Liver (tissue), 8 donors: ENCODE measurements at regions not wholly inside any gene's neighbourhood (a gene's known extent, or its start where the extent isn't known, plus 50 kb on each side); places are given as distances from the start of the nearest gene placed in this dataset.

ENCODE experiments used
- DNase-seq: peaks from one replicate; pipeline ENCODE4 v3.0.0-alpha.2; 2017; ENCODE audit warnings: low spot score
- H3K27ac ChIP-seq, 2 donors: one replicate each; pipeline ENCODE4 v1.7.0; 2013; ENCODE audit warnings: inconsistent platforms in 2 of 2, low read length in 2 of 2, control low read depth in 1 of 2, low read depth in 1 of 2, mild to moderate bottlenecking in 1 of 2
- H3K27me3 ChIP-seq, 4 donors: one replicate each; pipeline versions ENCODE4 v1.6.1 to v1.7.0; 2013; ENCODE audit warnings: low read length in 3 of 4, inconsistent platforms in 1 of 4, mild to moderate bottlenecking in 1 of 4, moderate library complexity in 1 of 4; ENCODE audit not compliant: control insufficient read depth in 4 of 4, insufficient read depth in 4 of 4
- H3K36me3 ChIP-seq, 4 donors: one replicate each; pipeline versions ENCODE4 v1.6.1 to v1.7.0; 2013; ENCODE audit warnings: low read length in 3 of 4, mild to moderate bottlenecking in 3 of 4, low read depth in 1 of 4, moderate library complexity in 1 of 4; ENCODE audit not compliant: control insufficient read depth in 4 of 4, insufficient read depth in 3 of 4
- H3K4me1 ChIP-seq, 4 donors: one replicate each; pipeline versions ENCODE4 v1.6.1 to v1.7.0; 2013; ENCODE audit warnings: low read length in 3 of 4, mild to moderate bottlenecking in 3 of 4, moderate library complexity in 1 of 4; ENCODE audit not compliant: control insufficient read depth in 4 of 4, insufficient read depth in 4 of 4
- H3K4me3 ChIP-seq, 3 donors: one replicate each; pipeline versions ENCODE4 v1.6.1 to v1.7.0; 2013; ENCODE audit warnings: low read length in 3 of 3, control low read depth in 1 of 3, low read depth in 1 of 3, mild to moderate bottlenecking in 1 of 3
- H3K9ac ChIP-seq, 2 donors: one replicate each; pipeline ENCODE4 v1.7.0; 2013; ENCODE audit warnings: low read length in 2 of 2, mild to moderate bottlenecking in 2 of 2, moderate library complexity in 2 of 2, control low read depth in 1 of 2, low read depth in 1 of 2
- H3K9me3 ChIP-seq, 4 donors: one replicate each; pipeline versions ENCODE4 v1.6.1 to v1.7.0; 2013; ENCODE audit warnings: low read length in 3 of 4; ENCODE audit not compliant: control insufficient read depth in 4 of 4
- EGR1 ChIP-seq, 2 donors: IDR thresholded peaks; 2 replicates each; pipeline ENCODE4 v1.6.1; 2016 to 2018; ENCODE audit warnings: antibody characterized with exemption in 2 of 2, low read depth in 2 of 2
- FOXA1 ChIP-seq: IDR thresholded peaks from 2 replicates; pipeline ENCODE4 v1.6.1; 2016; ENCODE audit warnings: antibody characterized with exemption
- FOXA2 ChIP-seq: IDR thresholded peaks from 2 replicates; pipeline ENCODE4 v1.6.1; 2016; ENCODE audit warnings: antibody characterized with exemption
- GABPA ChIP-seq, 2 donors: IDR thresholded peaks in 1 of 2; conservative IDR thresholded peaks in 1 of 2; 2 replicates each; pipeline ENCODE4 v1.6.1; 2016; ENCODE audit warnings: antibody characterized with exemption in 2 of 2, mild to moderate bottlenecking in 1 of 2, moderate library complexity in 1 of 2
- HNF4A ChIP-seq, 2 donors: conservative IDR thresholded peaks; 2 replicates each; pipeline ENCODE4 v1.6.1; 2016; ENCODE audit warnings: antibody characterized with exemption in 2 of 2, mild to moderate bottlenecking in 2 of 2
- HNF4G ChIP-seq: IDR thresholded peaks from 2 replicates; pipeline ENCODE4 v1.6.1; 2016; ENCODE audit warnings: antibody characterized with exemption
- NR2F2 ChIP-seq: IDR thresholded peaks from 2 replicates; pipeline ENCODE4 v1.6.1; 2016; ENCODE audit warnings: antibody characterized with exemption
- RAD21 ChIP-seq, 2 donors: IDR thresholded peaks; 2 replicates each; pipeline ENCODE4 v1.6.1; 2016; ENCODE audit warnings: antibody characterized with exemption in 2 of 2, mild to moderate bottlenecking in 2 of 2
- SP1 ChIP-seq: IDR thresholded peaks from 2 replicates; pipeline ENCODE4 v1.6.1; 2018; ENCODE audit warnings: antibody characterized with exemption, mild to moderate bottlenecking
- YY1 ChIP-seq: IDR thresholded peaks from 2 replicates; pipeline ENCODE4 v1.6.1; 2016; ENCODE audit warnings: antibody characterized with exemption, mild to moderate bottlenecking
- WGBS: extraction: QIAGEN DNeasy Blood & Tissue Kit; methylation state at CpG from one replicate; pipeline ENCODE4 v1.1.7; 2013; 5-methylcytosine and 5-hydroxymethylcytosine counted together
- TF ChIP-seq, protein P1 (sequence below): fragments of 150-350 bp; IDR thresholded peaks from 2 replicates; pipeline ENCODE4 v1.5.1; 2017; ENCODE audit warnings: improper control_type of control experiment, low read depth, low read length; ENCODE audit not compliant: missing input control
- TF ChIP-seq, protein P2 (sequence below): IDR thresholded peaks from 2 replicates; pipeline ENCODE4 v1.6.1; 2016; ENCODE audit warnings: antibody characterized with exemption
- TF ChIP-seq, protein P3 (sequence below): IDR thresholded peaks from 2 replicates; pipeline ENCODE4 v1.6.1; 2016; ENCODE audit warnings: antibody characterized with exemption
- TF ChIP-seq, protein P4 (sequence below): IDR thresholded peaks from 2 replicates; pipeline ENCODE4 v1.6.1; 2016; ENCODE audit warnings: antibody characterized with exemption
- donor health status: healthy.
- donor health status: healthy.
- donor health status: healthy.
- donor health status: healthy.
- donor health status: healthy.

DNA sequence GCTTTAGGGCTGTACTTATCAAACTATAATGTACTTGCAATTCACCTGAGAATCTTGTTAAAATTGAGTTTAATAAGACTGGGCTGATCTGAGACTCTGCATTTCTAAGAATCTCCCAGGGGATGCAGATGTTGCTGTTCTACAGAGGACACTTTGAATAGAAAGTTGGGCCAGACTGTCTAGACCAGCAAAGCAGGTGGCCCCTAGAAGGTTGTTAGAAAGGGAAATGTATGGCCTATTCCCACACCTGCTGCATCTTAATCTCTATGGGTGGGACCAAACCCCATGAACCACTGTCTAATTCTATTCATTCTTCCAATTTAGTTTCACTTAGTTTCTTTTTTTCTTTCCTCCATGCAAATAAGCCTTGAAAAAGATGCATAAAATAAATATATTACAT, 413.2 kb upstream of the TECRL start:
- no peaks in the 10 kb centered on the region for H3K4me1 ChIP-seq
- TF ChIP-seq NR2F2 (no peak), RAD21 (IDR thresholded peaks at IDR 0.05) (no peak), FOXA2 (no peak), HNF4G (no peak), SP1 (no peak), YY1 (no peak), GABPA (IDR thresholded peaks at IDR 0.05 in 1 of 2, conservative IDR thresholded peaks at IDR 0.05 in 1 of 2) (no peak), HNF4A (conservative IDR thresholded peaks at IDR 0.05) (no peak)
- TF ChIP-seq, protein P1, sequence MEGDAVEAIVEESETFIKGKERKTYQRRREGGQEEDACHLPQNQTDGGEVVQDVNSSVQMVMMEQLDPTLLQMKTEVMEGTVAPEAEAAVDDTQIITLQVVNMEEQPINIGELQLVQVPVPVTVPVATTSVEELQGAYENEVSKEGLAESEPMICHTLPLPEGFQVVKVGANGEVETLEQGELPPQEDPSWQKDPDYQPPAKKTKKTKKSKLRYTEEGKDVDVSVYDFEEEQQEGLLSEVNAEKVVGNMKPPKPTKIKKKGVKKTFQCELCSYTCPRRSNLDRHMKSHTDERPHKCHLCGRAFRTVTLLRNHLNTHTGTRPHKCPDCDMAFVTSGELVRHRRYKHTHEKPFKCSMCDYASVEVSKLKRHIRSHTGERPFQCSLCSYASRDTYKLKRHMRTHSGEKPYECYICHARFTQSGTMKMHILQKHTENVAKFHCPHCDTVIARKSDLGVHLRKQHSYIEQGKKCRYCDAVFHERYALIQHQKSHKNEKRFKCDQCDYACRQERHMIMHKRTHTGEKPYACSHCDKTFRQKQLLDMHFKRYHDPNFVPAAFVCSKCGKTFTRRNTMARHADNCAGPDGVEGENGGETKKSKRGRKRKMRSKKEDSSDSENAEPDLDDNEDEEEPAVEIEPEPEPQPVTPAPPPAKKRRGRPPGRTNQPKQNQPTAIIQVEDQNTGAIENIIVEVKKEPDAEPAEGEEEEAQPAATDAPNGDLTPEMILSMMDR: no peak
- TF ChIP-seq, protein P2, sequence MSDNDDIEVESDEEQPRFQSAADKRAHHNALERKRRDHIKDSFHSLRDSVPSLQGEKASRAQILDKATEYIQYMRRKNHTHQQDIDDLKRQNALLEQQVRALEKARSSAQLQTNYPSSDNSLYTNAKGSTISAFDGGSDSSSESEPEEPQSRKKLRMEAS: no peak
- TF ChIP-seq, protein P3, sequence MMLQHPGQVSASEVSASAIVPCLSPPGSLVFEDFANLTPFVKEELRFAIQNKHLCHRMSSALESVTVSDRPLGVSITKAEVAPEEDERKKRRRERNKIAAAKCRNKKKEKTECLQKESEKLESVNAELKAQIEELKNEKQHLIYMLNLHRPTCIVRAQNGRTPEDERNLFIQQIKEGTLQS: no peak
- no peak for DNase-seq

DNA sequence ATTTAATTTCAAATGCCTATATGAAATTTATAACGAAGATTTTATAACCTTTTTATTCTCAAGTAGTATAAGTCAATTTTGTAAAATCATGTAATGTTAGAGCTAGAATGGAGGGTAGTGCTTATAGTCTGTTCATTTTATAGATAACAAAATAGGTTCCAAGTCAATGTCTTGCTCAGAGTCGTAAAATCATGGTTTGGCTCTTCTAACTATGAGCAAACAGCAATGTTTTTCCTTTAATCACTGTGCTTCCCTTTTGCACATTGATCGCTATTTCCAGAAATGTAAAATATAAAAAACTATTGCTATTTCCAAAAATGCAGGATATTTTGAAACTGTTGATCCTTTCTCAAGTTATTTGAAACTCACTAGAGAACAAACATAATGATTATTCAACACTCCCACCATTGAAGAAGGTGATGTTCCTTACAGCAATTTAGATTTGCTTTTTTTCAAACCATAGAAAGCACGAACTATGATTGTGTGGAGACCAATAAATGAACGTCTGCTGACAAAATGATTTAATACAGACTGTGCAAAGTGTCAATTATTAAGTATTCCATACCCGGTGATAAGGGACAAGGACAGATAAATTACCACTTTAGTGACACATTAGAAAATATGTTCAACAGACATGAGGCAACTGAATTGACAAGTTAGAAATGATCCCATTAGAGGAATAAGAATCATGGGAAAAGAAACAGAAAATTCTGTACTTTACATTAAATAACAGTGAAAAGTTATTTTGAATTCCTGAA, 412.1 kb upstream of the TECRL start:
- no peak overlapping the region for H3K4me3 ChIP-seq
- WGBS: 66% methylated on average over 6 of the region's 6 CpGs
- peaks cover 0 to 4% (median 0%) of the 10 kb centered on the region in 4 donors for H3K9me3 ChIP-seq
- no peaks in the 10 kb centered on the region for H3K36me3 ChIP-seq
- no peak overlapping the region for H3K9ac ChIP-seq
- peaks cover 0 to 5% (median 0%) of the 10 kb centered on the region in 4 donors for H3K27me3 ChIP-seq
- H3K27ac ChIP-seq: no peak overlapping the region
- H3K4me1 ChIP-seq: no peaks in the 10 kb centered on the region
- no peak for DNase-seq
- TF ChIP-seq, protein P1: no peak
- TF ChIP-seq FOXA1 (no peak), NR2F2 (no peak), SP1 (no peak), EGR1 (IDR thresholded peaks at IDR 0.05; ENCODE audit: low read depth in 2 of 2) (no peak), GABPA (IDR thresholded peaks at IDR 0.05 in 1 of 2, conservative IDR thresholded peaks at IDR 0.05 in 1 of 2) (no peak)
- TF ChIP-seq, protein P4, sequence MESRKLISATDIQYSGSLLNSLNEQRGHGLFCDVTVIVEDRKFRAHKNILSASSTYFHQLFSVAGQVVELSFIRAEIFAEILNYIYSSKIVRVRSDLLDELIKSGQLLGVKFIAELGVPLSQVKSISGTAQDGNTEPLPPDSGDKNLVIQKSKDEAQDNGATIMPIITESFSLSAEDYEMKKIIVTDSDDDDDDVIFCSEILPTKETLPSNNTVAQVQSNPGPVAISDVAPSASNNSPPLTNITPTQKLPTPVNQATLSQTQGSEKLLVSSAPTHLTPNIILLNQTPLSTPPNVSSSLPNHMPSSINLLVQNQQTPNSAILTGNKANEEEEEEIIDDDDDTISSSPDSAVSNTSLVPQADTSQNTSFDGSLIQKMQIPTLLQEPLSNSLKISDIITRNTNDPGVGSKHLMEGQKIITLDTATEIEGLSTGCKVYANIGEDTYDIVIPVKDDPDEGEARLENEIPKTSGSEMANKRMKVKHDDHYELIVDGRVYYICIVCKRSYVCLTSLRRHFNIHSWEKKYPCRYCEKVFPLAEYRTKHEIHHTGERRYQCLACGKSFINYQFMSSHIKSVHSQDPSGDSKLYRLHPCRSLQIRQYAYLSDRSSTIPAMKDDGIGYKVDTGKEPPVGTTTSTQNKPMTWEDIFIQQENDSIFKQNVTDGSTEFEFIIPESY: no peak

More for the DNA sequence above, 413.2 kb upstream of the TECRL start:
- no peaks in the 10 kb centered on the region for H3K9me3 ChIP-seq
- no peak overlapping the region for H3K27ac ChIP-seq
- H3K27me3 ChIP-seq: peaks cover 0 to 3% (median 0%) of the 10 kb centered on the region in 4 donors
- no peak overlapping the region for H3K4me3 ChIP-seq
- H3K9ac ChIP-seq: no peak overlapping the region
- H3K36me3 ChIP-seq: no peaks in the 10 kb centered on the region
